GM23338 (cell line): ENCODE measurements at regions not wholly inside any gene's neighbourhood (a gene's known extent, or its start where the extent isn't known, plus 50 kb on each side); places are given as distances from the start of the nearest gene placed in this dataset.

Experiments
- ATAC-seq: fragments of 200-7000 bp; cut with Tn5 transposase; 3 replicates; pipeline ENCODE4 v1.9.1; 2020
- DNase-seq: peaks from one replicate; pipeline ENCODE4 v3.0.0-alpha.2; 2015; ENCODE audit warnings: low spot score
- H2AFZ ChIP-seq: fragments of 200-600 bp; sonication (generic); 2 replicates; pipeline ENCODE4 v1.8.0; 2016; ENCODE audit warnings: antibody characterized with exemption, mild to moderate bottlenecking, moderate library complexity
- H3F3A ChIP-seq: fragments of 200-600 bp; sonication (generic); replicated peaks from 2 replicates; pipeline ENCODE4 v1.8.0; 2017; ENCODE audit warnings: antibody characterized with exemption, mixed run types, low read depth
- H3K27ac ChIP-seq: fragments of 200-600 bp; sonication (generic); 2 replicates; pipeline ENCODE4 v1.6.1; 2016; ENCODE audit warnings: low read depth
- H3K27me3 ChIP-seq: fragments of 200-600 bp; sonication (generic); 2 replicates; pipeline ENCODE4 v1.8.0; 2016; ENCODE audit warnings: mild to moderate bottlenecking, mixed run types, moderate library complexity; ENCODE audit not compliant: insufficient read depth
- H3K36me3 ChIP-seq: fragments of 200-600 bp; sonication (generic); 2 replicates; pipeline ENCODE4 v1.8.0; 2016; ENCODE audit warnings: mild to moderate bottlenecking; ENCODE audit not compliant: insufficient read depth
- H3K4me1 ChIP-seq: fragments of 200-600 bp; sonication (generic); 2 replicates; pipeline ENCODE4 v1.8.0; 2016; ENCODE audit warnings: mild to moderate bottlenecking, moderate library complexity; ENCODE audit not compliant: insufficient read depth
- H3K4me2 ChIP-seq: fragments of 200-600 bp; sonication (generic); 2 replicates; pipeline ENCODE4 v1.7.1; 2017; ENCODE audit warnings: mixed run types
- H3K4me3 ChIP-seq: fragments of 200-600 bp; sonication (generic); 2 replicates; pipeline ENCODE4 v1.6.1; 2016; ENCODE audit warnings: mixed run types
- H3K79me2 ChIP-seq: fragments of 200-600 bp; sonication (generic); replicated peaks from 2 replicates; pipeline ENCODE4 v1.8.0; 2017; ENCODE audit warnings: mild to moderate bottlenecking; ENCODE audit not compliant: insufficient read depth
- H3K9me2 ChIP-seq: fragments of 200-600 bp; sonication (generic); 2 replicates; pipeline ENCODE4 v1.8.0; 2017; ENCODE audit not compliant: insufficient read depth
- H4K20me1 ChIP-seq: fragments of 200-600 bp; sonication (generic); replicated peaks from 2 replicates; pipeline ENCODE4 v1.8.0; 2017; ENCODE audit warnings: mild to moderate bottlenecking; ENCODE audit not compliant: insufficient read depth
- H3K27ac Mint-ChIP-seq: 2 replicates; pipeline ENCODE4 v1.8.0; 2020; ENCODE audit warnings: inconsistent platforms, mild to moderate bottlenecking, moderate library complexity, mixed read lengths
- H3K27me3 Mint-ChIP-seq: 3 replicates; pipeline ENCODE4 v1.8.0; 2022; ENCODE audit warnings: low read depth, mild to moderate bottlenecking, moderate library complexity, mixed read lengths, inconsistent platforms; ENCODE audit not compliant: insufficient read depth, poor library complexity
- H3K36me3 Mint-ChIP-seq: 3 replicates; pipeline ENCODE4 v1.8.0; 2021; ENCODE audit warnings: low read depth, mild to moderate bottlenecking, inconsistent platforms, moderate library complexity, mixed read lengths
- H3K4me1 Mint-ChIP-seq: 3 replicates; pipeline ENCODE4 v1.8.0; 2020; ENCODE audit warnings: mild to moderate bottlenecking, inconsistent platforms, mixed read lengths
- H3K4me3 Mint-ChIP-seq: 3 replicates; pipeline ENCODE4 v1.8.0; 2021; ENCODE audit warnings: moderate library complexity, mild to moderate bottlenecking, inconsistent platforms, mixed read lengths
- H3K9me3 Mint-ChIP-seq: 3 replicates; pipeline ENCODE4 v1.8.0; 2020; ENCODE audit warnings: moderate library complexity, mild to moderate bottlenecking, inconsistent platforms, mixed read lengths
- CTCF ChIP-seq, 2 experiments: fragments of 200-600 bp in 1 of 2; sonication (generic) in 1 of 2; conservative IDR thresholded peaks; 2 replicates each; pipeline versions ENCODE4 v1.5.1 to v1.6.1; 2016 to 2017; ENCODE audit warnings: antibody characterized with exemption in 2 of 2, low read depth in 2 of 2, mild to moderate bottlenecking in 2 of 2, moderate library complexity in 1 of 2
- ETS1 ChIP-seq: IDR thresholded peaks from 2 replicates; pipeline ENCODE4 v1.6.1; 2016; ENCODE audit warnings: antibody characterized with exemption
- POLR2AphosphoS5 ChIP-seq: IDR thresholded peaks from 2 replicates; pipeline ENCODE4 v1.6.1; 2016; ENCODE audit warnings: antibody characterized with exemption, low read depth
- REST ChIP-seq: IDR thresholded peaks from one replicate; pipeline ENCODE4 v1.6.1; 2018; ENCODE audit warnings: antibody characterized with exemption; ENCODE audit not compliant: unreplicated experiment
- STAT1 ChIP-seq: IDR thresholded peaks from one replicate; pipeline ENCODE4 v1.6.1; 2016; ENCODE audit warnings: antibody characterized with exemption; ENCODE audit not compliant: unreplicated experiment
- ZNF114 ChIP-seq: fragments of 250-450 bp; sonication (Bioruptor Pico); IDR thresholded peaks from 2 replicates; pipeline ENCODE4 v1.5.0; 2020; ENCODE audit warnings: mild to moderate bottlenecking, moderate library complexity
- ZNF331 ChIP-seq: fragments of 250-450 bp; sonication (Bioruptor Pico); IDR thresholded peaks from 2 replicates; pipeline ENCODE4 v1.5.0; 2020; ENCODE audit warnings: low read depth, mild to moderate bottlenecking, moderate library complexity
- ZNF462 ChIP-seq: fragments of 250-450 bp; sonication (Bioruptor Pico); IDR thresholded peaks from 2 replicates; pipeline ENCODE4 v1.5.0; 2020; ENCODE audit warnings: mild to moderate bottlenecking, moderate library complexity

GRCh38 chr5:20604992-20605391, 617.0 kb upstream of the CDH18 start (continued):
- no peak for TF ChIP-seq POLR2AphosphoS5

- Histone ChIP-seq H3K4me3 (no peak overlapping the region), H3K27me3 (no peaks in the 10 kb centered on the region), H3K9me2 (peaks cover 2% of the 10 kb centered on the region; the same call in 1 of the 2 replicates), H2AFZ (peak overlapping the region; percentile 45; the same call in 1 of the 2 replicates), H3K4me2 (no peak overlapping the region), H3F3A (no peaks in the 10 kb centered on the region), H3K79me2 (no peaks in the 10 kb centered on the region), H3K36me3 (no peaks in the 10 kb centered on the region), H3K27ac (no peak overlapping the region), H3K4me1 (no peaks in the 10 kb centered on the region), H4K20me1 (no peaks in the 10 kb centered on the region)
- Mint-ChIP-seq H3K27me3 (no peaks in the 10 kb centered on the region), H3K9me3 (no peaks in the 10 kb centered on the region), H3K4me1 (peaks cover 2% of the 10 kb centered on the region; the same call in 1 of the 3 replicates), H3K4me3 (no peak overlapping the region), H3K27ac (no peak overlapping the region), H3K36me3 (no peaks in the 10 kb centered on the region)
- TF ChIP-seq ZNF331 (CRISPR knock-in tag) (no peak), CTCF (conservative IDR thresholded peaks at IDR 0.05; ENCODE audit: low read depth in 2 of 2) (peak; percentile 63 to 67)
- ATAC-seq (peak; percentile 91), DNase-seq (peak; percentile 78)
Measured at GRCh38 chr5:20601678-20602100, 613.7 kb upstream of the CDH18 start.

GRCh38 chr5:20590356-20590755, 602.4 kb upstream of the CDH18 start:
- no peaks in the 10 kb centered on the region for H3K27me3 Mint-ChIP-seq
- H3K4me3 Mint-ChIP-seq: no peak overlapping the region
- no peaks in the 10 kb centered on the region for H3K9me3 Mint-ChIP-seq
- H3K4me3 ChIP-seq: no peak overlapping the region
- DNase-seq (no peak), ATAC-seq (no peak)
- H4K20me1 ChIP-seq: no peaks in the 10 kb centered on the region
- H3K36me3 Mint-ChIP-seq: no peaks in the 10 kb centered on the region
- H3K4me1 ChIP-seq: no peaks in the 10 kb centered on the region
- H3K4me2 ChIP-seq: no peak overlapping the region
- H3K27ac Mint-ChIP-seq: no peak overlapping the region
- H3K79me2 ChIP-seq: no peaks in the 10 kb centered on the region
- H3K4me1 Mint-ChIP-seq: no peaks in the 10 kb centered on the region
- H3K27ac ChIP-seq: no peak overlapping the region
- H3K36me3 ChIP-seq: no peaks in the 10 kb centered on the region
- H2AFZ ChIP-seq: no peak overlapping the region
- H3F3A ChIP-seq: no peaks in the 10 kb centered on the region
- no peaks in the 10 kb centered on the region for H3K27me3 ChIP-seq
- no peaks in the 10 kb centered on the region for H3K9me2 ChIP-seq
- TF ChIP-seq REST: no peak
- TF ChIP-seq POLR2AphosphoS5: no peak
- no peak for TF ChIP-seq ZNF462 (CRISPR knock-in tag)
- TF ChIP-seq ZNF114 (CRISPR knock-in tag): no peak
- no peak for TF ChIP-seq ETS1
- no peak for TF ChIP-seq STAT1
